HCT116 (cell line): ENCODE measurements at regions not wholly inside any gene's neighbourhood (a gene's known extent, or its start where the extent isn't known, plus 50 kb on each side); places are given as distances from the start of the nearest gene placed in this dataset.

Source experiments
- ATAC-seq: fragments of 200-7000 bp; cut with Tn5 transposase; 2 replicates; pipeline ENCODE4 v1.9.1; 2020; ENCODE audit warnings: mild to moderate bottlenecking, moderate library complexity
- BruUV-seq: library from RNA; stranded (reverse); fragments of 400-500 nt; replicated peaks from 2 replicates; lab custom pipeline; 2021; lab: Mats Ljungman, UMichigan
- CTCF ChIA-PET: fragments of 300-600 bp; sonication (Branson Sonifier 250); formaldehyde crosslinking; loops from one replicate; lab custom pipeline; 2021; ENCODE audit warnings: antibody characterized with exemption; lab: Charles Lee
- POLR2A ChIA-PET: fragments of 300-600, 350-600 bp; sonication (Branson Sonifier 250); formaldehyde crosslinking; loops from one replicate; lab custom pipeline; 2021; ENCODE audit warnings: antibody characterized with exemption; lab: Charles Lee
- RAD21 ChIA-PET, 2 experiments: fragments of 300-600 bp; sonication (Branson Sonifier 250); formaldehyde crosslinking; loops; one replicate each; lab custom pipeline; 2023; ENCODE audit warnings: low total read pairs in 2 of 2; ENCODE audit not compliant: uncharacterized antibody in 2 of 2, unreplicated experiment in 2 of 2, low non-redundant PET in 1 of 2; lab: Charles Lee
- DNase-seq: peaks from one replicate; pipeline ENCODE4 v3.0.0-alpha.2; 2010; ENCODE audit warnings: low read depth, low spot score
- H2AFZ ChIP-seq: fragments of 200-600 bp; shearing (Covaris generic), sonication (generic); 2 replicates; pipeline ENCODE4 v1.6.1; 2017; ENCODE audit warnings: low read depth, mixed run types, mixed read lengths, antibody characterized with exemption, low read length; ENCODE audit not compliant: poor library complexity, severe bottlenecking
- H3K27ac ChIP-seq: 2 replicates; pipeline ENCODE4 v1.5.1; 2012; ENCODE audit warnings: low read depth, low read length
- H3K27me3 ChIP-seq: fragments of 200-600 bp; sonication (generic); 2 replicates; pipeline ENCODE4 v1.6.1; 2016; ENCODE audit warnings: mixed run types, low read length, mixed read lengths; ENCODE audit not compliant: insufficient read depth
- H3K36me3 ChIP-seq, 2 experiments: fragments of 200-500 bp in 1 of 2; fragments of 200-600 bp in 1 of 2; sonication (Bioruptor generic) in 1 of 2; sonication (generic) in 1 of 2; 2 replicates each; pipeline versions ENCODE4 v1.5.1 to v1.6.1; 2014 to 2016; ENCODE audit warnings: low read length in 2 of 2, inconsistent platforms in 1 of 2, mixed read lengths in 1 of 2, mixed run types in 1 of 2; ENCODE audit not compliant: insufficient read depth in 2 of 2, control insufficient read depth in 1 of 2
- H3K4me1 ChIP-seq, 2 experiments: fragments of 200-600 bp in 1 of 2; sonication (generic) in 1 of 2; 2 replicates each; pipeline versions ENCODE4 v1.5.1 to v1.6.1; 2012 to 2017; ENCODE audit warnings: low read length in 2 of 2, inconsistent platforms in 1 of 2, mild to moderate bottlenecking in 1 of 2, mixed read lengths in 1 of 2, mixed run types in 1 of 2, moderate library complexity in 1 of 2; ENCODE audit not compliant: insufficient read depth in 2 of 2, control insufficient read depth in 1 of 2
- H3K4me2 ChIP-seq: fragments of 200-600 bp; sonication (generic); 2 replicates; pipeline ENCODE4 v1.6.1; 2017; ENCODE audit warnings: mixed run types, low read length, mixed read lengths
- H3K4me3 ChIP-seq, 2 experiments: fragments of 200-600 bp in 1 of 2; sonication (generic) in 1 of 2; replicated peaks in 1 of 2; 2 replicates each; pipeline ENCODE4 v1.5.1; 2011 to 2016; ENCODE audit warnings: low read length in 2 of 2, control low read depth in 1 of 2, low read depth in 1 of 2, mild to moderate bottlenecking in 1 of 2, mixed read lengths in 1 of 2, mixed run types in 1 of 2
- H3K79me2 ChIP-seq: fragments of 200-600 bp; sonication (generic); 2 replicates; pipeline ENCODE4 v1.6.1; 2017; ENCODE audit warnings: mild to moderate bottlenecking, mixed run types, low read length, moderate library complexity, mixed read lengths; ENCODE audit not compliant: insufficient read depth
- H3K9ac ChIP-seq: fragments of 200-600 bp; sonication (generic); 2 replicates; pipeline ENCODE4 v1.6.1; 2016; ENCODE audit warnings: low read length, mixed read lengths
- H3K9me2 ChIP-seq: fragments of 200-600 bp; sonication (generic), shearing (Covaris generic); 2 replicates; pipeline ENCODE4 v1.6.1; 2017; ENCODE audit warnings: mixed run types, mild to moderate bottlenecking, moderate library complexity; ENCODE audit not compliant: insufficient read depth
- H3K9me3 ChIP-seq, 2 experiments: fragments of 200-500 bp in 1 of 2; fragments of 200-600 bp in 1 of 2; sonication (Bioruptor generic) in 1 of 2; sonication (generic) in 1 of 2; 2 replicates each; pipeline ENCODE4 v1.6.1; 2014 to 2017; ENCODE audit warnings: low read length in 2 of 2, mixed read lengths in 2 of 2, inconsistent platforms in 1 of 2, low read depth in 1 of 2, mild to moderate bottlenecking in 1 of 2, mixed run types in 1 of 2, moderate library complexity in 1 of 2; ENCODE audit not compliant: control insufficient read depth in 1 of 2, insufficient read depth in 1 of 2
- H4K20me1 ChIP-seq: fragments of 200-600 bp; sonication (generic), shearing (Covaris generic); 2 replicates; pipeline ENCODE4 v1.6.1; 2017; ENCODE audit warnings: mixed run types, mild to moderate bottlenecking, moderate library complexity; ENCODE audit not compliant: insufficient read depth
- CBX3 ChIP-seq: IDR thresholded peaks from 2 replicates; pipeline ENCODE4 v1.6.1; 2012; ENCODE audit warnings: low read depth
- CEBPB ChIP-seq: IDR thresholded peaks from 2 replicates; pipeline ENCODE4 v1.6.1; 2012; ENCODE audit warnings: low read depth
- EGR1 ChIP-seq: IDR thresholded peaks from 2 replicates; pipeline ENCODE4 v1.6.1; 2012; ENCODE audit warnings: low read depth
- ELF1 ChIP-seq: IDR thresholded peaks from 2 replicates; pipeline ENCODE4 v1.6.1; 2012; ENCODE audit warnings: low read depth, borderline replicate concordance
- EZH2phosphoT487 ChIP-seq: fragments of 200-600 bp; IDR thresholded peaks from 2 replicates; pipeline ENCODE4 v1.6.1; 2018; ENCODE audit warnings: antibody characterized with exemption, borderline replicate concordance
- FOSL1 ChIP-seq: IDR thresholded peaks from 2 replicates; pipeline ENCODE4 v1.6.1; 2012; ENCODE audit warnings: low read depth
- JUND ChIP-seq: IDR thresholded peaks from 2 replicates; pipeline ENCODE4 v1.6.1; 2012
- POLR2A ChIP-seq: IDR thresholded peaks from 2 replicates; pipeline ENCODE4 v1.7.0; 2011; ENCODE audit warnings: borderline replicate concordance; ENCODE audit not compliant: insufficient read depth, insufficient read length; ENCODE audit errors: extremely low read depth
- POLR2AphosphoS5 ChIP-seq: IDR thresholded peaks from 2 replicates; pipeline ENCODE4 v1.6.1; 2011; ENCODE audit warnings: mild to moderate bottlenecking, low read depth, low read length, moderate library complexity
- RAD21 ChIP-seq: IDR thresholded peaks from 2 replicates; pipeline ENCODE4 v1.6.1; 2012; ENCODE audit warnings: low read depth, mild to moderate bottlenecking
- TCF7L2 ChIP-seq: IDR thresholded peaks from 2 replicates; pipeline ENCODE4 v1.7.0; 2011; ENCODE audit warnings: borderline replicate concordance, inconsistent platforms; ENCODE audit not compliant: insufficient read depth, insufficient read length; ENCODE audit errors: extremely low read depth
- ZNF274 ChIP-seq: fragments of 200-500 bp; sonication (Bioruptor generic); IDR thresholded peaks from 2 replicates; pipeline ENCODE4 v1.6.1; 2014; ENCODE audit warnings: mild to moderate bottlenecking, low read depth, low read length, inconsistent platforms
- intact Hi-C: fragments of 100-400 bp; cut with micrococcal nuclease; formaldehyde crosslinking; loops from 2 replicates; pipeline ENCODE4 v1.10.0; 2022

- no peak for ATAC-seq
- CTCF ChIA-PET = no interaction called here
- no peaks in the 10 kb centered on the region for H3K4me1 ChIP-seq
Measured at GRCh38 chr10:59007307-59008025, 169.0 kb upstream of the PHYHIPL start.

GRCh38 chr10:59008452-59008851 is 168.0 kb upstream of the PHYHIPL start:
- POLR2A ChIA-PET = no interaction called here

More at GRCh38 chr10:59007307-59008025, 169.0 kb upstream of the PHYHIPL start:
- no peak for DNase-seq
- Histone ChIP-seq H3K9me2 (no peaks in the 10 kb centered on the region), H3K36me3 (no peaks in the 10 kb centered on the region), H2AFZ (no peak overlapping the region), H3K9me3 (no peaks in the 10 kb centered on the region), H3K4me2 (no peak overlapping the region), H4K20me1 (no peaks in the 10 kb centered on the region), H3K9ac (no peak overlapping the region), H3K4me3 (no peak overlapping the region), H3K27me3 (no peaks in the 10 kb centered on the region), H3K27ac (no peak overlapping the region), H3K79me2 (no peaks in the 10 kb centered on the region)
- POLR2A ChIA-PET = no interaction called here
- RAD21 ChIA-PET = no interaction called here
- intact Hi-C loops = no loop called here
- TF ChIP-seq ELF1 = no peak
- no TSS peak for BruUV-seq

More at GRCh38 chr10:59008452-59008851, 168.0 kb upstream of the PHYHIPL start:
- Histone ChIP-seq H3K4me1 (no peaks in the 10 kb centered on the region), H2AFZ (no peak overlapping the region), H3K4me3 (no peak overlapping the region), H3K9me3 (no peaks in the 10 kb centered on the region), H3K4me2 (no peak overlapping the region), H3K27ac (no peak overlapping the region), H3K79me2 (no peaks in the 10 kb centered on the region), H3K27me3 (no peaks in the 10 kb centered on the region), H4K20me1 (no peaks in the 10 kb centered on the region), H3K9me2 (no peaks in the 10 kb centered on the region), H3K36me3 (no peaks in the 10 kb centered on the region), H3K9ac (no peak overlapping the region)
- ATAC-seq (no peak), DNase-seq (no peak)
- BruUV-seq = no TSS peak
- ChIA-PET RAD21 (no interaction called here), CTCF (no interaction called here)
- intact Hi-C loops = no loop called here
- TF ChIP-seq EZH2phosphoT487 (no peak), EGR1 (no peak), TCF7L2 (no peak), CBX3 (no peak), POLR2A (no peak), RAD21 (no peak), FOSL1 (no peak), JUND (no peak), POLR2AphosphoS5 (no peak), CEBPB (no peak), ZNF274 (no peak)
